Prostate gland (tissue), 2 donors: ENCODE measurements at regions not wholly inside any gene's neighbourhood (a gene's known extent, or its start where the extent isn't known, plus 50 kb on each side); places are given as distances from the start of the nearest gene placed in this dataset.

Experiments used
- CTCF ChIP-seq, 4 experiments: fragments of 200-600 bp in 2 of 4; fragments of 450-650 bp in 2 of 4; sonication (generic) in 2 of 4; IDR thresholded peaks; 1 replicate in 3 of 4; 2 replicates in 1 of 4; pipeline ENCODE4 v1.5.1; 2016 to 2019; ENCODE audit warnings: antibody characterized with exemption in 4 of 4, mild to moderate bottlenecking in 2 of 4, moderate library complexity in 2 of 4
- POLR2A ChIP-seq: fragments of 450-650 bp; IDR thresholded peaks from one replicate; pipeline ENCODE4 v1.6.1; 2016; ENCODE audit warnings: antibody characterized with exemption, mild to moderate bottlenecking
- POLR2AphosphoS5 ChIP-seq: sonication (generic); formaldehyde crosslinking; IDR thresholded peaks from one replicate; pipeline ENCODE4 v1.6.1; 2017; ENCODE audit warnings: antibody characterized with exemption

DNA sequence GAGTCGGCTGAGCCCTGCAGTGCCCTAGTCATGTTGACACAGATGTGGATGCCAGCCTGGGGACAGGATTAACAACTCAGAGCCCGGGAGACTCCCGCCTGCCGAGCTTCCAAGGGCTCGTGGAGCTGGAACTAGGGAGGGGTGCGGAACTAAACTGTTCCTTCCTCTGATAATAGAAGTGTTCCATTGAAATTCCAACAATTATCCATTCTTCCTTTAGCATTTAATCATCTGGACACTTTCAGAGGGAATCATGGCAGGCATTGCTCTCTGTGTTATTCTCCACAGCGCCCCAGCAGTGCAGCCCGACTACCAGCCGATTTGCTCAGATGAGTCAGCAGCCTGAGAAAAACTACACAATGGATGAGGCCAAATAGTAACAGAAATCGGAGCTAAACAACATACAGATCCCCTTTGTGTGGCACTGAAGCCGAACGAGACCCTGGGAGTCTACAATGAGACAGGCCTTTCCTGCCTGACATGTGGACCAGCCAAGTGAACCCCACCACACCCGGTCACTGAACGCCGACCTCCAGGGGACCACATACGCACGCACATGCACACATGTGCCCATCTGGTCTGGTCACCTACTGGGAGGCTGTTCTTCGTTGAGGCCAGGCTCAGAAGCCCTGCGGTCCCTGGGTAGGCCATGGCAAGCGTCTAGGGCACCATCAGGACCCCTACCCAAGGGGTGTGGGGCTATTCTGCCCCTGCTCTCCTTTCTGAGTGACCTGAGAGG, 238.4 kb upstream of the AFDN start:
- no peak for TF ChIP-seq CTCF (IDR thresholded peaks at IDR 0.05)
- TF ChIP-seq POLR2AphosphoS5 = no peak
- TF ChIP-seq POLR2A = no peak
